ENCODE measurements at regions not wholly inside any gene's neighbourhood (a gene's known extent, or its start where the extent isn't known, plus 50 kb on each side); places are given as distances from the start of the nearest gene placed in this dataset.

DNA sequence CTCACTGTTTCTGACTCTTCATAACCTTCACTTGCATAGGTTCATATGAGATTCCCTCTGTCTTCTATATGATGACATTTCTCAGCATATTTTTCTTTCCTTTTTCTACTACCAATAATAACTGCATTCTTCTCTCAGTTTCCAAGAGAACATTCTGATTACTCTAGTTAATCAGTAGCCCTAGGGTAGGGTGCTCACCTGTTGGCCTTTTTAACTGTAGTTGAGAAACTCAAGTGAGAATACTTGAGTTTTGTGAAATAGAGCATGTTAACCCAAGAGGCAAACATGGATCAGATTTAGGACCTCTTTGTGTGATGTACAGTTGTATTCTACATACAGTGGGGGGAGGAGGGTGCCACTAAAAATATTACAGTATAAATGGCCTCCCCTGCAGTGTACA lies 308.0 kb downstream of the CMPK2 start:
- Histone ChIP-seq H4K20me1 (ENCODE audit: insufficient read depth, low read length) (no peaks in the 10 kb centered on the region), H3K27ac (ENCODE audit: extremely low read length, insufficient read depth, low read length) (no peak overlapping the region), H3K36me3 (replicated peaks in 1 of 2; ENCODE audit: control insufficient read depth in 1 of 2, insufficient read depth in 2 of 2, low read length in 2 of 2) (no peaks in the 10 kb centered on the region), H3K9me3 (ENCODE audit: low read length) (no peaks in the 10 kb centered on the region; the same call in 1 of the 2 replicates), H3K9ac (ENCODE audit: insufficient read depth, low read depth, low read length) (no peak overlapping the region), H3K4me2 (ENCODE audit: low read depth, low read length) (no peak overlapping the region), H3K4me1 (ENCODE audit: insufficient read depth, low read length) (no peaks in the 10 kb centered on the region), H3K27me3 (ENCODE audit: control insufficient read depth in 1 of 2, insufficient read depth in 2 of 2, low read length in 2 of 2) (no peaks in the 10 kb centered on the region), H3K79me2 (ENCODE audit: insufficient read depth, low read length) (no peaks in the 10 kb centered on the region), H3K4me3 (replicated peaks in 1 of 3; ENCODE audit: insufficient read depth in 1 of 3, low read depth in 2 of 3, low read length in 3 of 3) (no peak overlapping the region), H2AFZ (ENCODE audit: low read length) (no peak overlapping the region)
- FAIRE-seq, result no peak
- ChIA-PET CTCF (ENCODE audit: low intra/inter-chr PET ratio, low total read pairs) (no interaction called here), POLR2A (no interaction called here)
- no peak for ATAC-seq
- TF ChIP-seq PHF8 (CRISPR knock-in tag; IDR thresholded peaks at IDR 0.05), result no peak
- TF ChIP-seq, protein P1, sequence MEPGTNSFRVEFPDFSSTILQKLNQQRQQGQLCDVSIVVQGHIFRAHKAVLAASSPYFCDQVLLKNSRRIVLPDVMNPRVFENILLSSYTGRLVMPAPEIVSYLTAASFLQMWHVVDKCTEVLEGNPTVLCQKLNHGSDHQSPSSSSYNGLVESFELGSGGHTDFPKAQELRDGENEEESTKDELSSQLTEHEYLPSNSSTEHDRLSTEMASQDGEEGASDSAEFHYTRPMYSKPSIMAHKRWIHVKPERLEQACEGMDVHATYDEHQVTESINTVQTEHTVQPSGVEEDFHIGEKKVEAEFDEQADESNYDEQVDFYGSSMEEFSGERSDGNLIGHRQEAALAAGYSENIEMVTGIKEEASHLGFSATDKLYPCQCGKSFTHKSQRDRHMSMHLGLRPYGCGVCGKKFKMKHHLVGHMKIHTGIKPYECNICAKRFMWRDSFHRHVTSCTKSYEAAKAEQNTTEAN (CRISPR knock-in tag; conservative IDR thresholded peaks at IDR 0.05), result no peak
- in situ Hi-C loops (cut with HindIII; ENCODE audit: extremely low pct_ligation_motif_present, low pct_unique_long_range_greater_than_20kb), result no loop called here
- intact Hi-C loops (cut with micrococcal nuclease; ENCODE audit: unreplicated experiment), result no loop called here
- DNase-seq (ENCODE audit: low spot score), result no peak
- no TSS peak for BruUV-seq (replicated peaks)

DNA sequence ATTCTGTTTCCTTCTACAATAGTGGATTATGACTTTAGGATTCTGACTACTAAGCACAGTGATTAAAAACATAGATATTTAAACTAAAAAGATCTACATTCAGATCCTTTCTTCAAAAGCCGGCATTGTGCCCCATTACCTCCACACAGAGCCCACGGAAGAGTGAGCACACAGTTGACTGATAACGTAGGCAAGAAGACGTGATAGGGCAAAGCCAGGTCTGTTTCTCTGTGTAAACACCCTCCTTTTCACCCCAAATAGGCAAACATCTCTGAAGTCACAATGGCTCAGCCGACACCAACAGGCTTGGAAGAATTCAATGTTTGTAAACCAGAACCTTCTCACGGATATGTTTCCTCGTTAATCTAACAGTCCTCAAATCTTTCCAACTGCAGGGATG lies 302.9 kb downstream of the CMPK2 start:
- Histone ChIP-seq H3K27me3 (ENCODE audit: control insufficient read depth in 1 of 2, insufficient read depth in 2 of 2, low read length in 2 of 2) (no peaks in the 10 kb centered on the region), H3K9me3 (ENCODE audit: low read length) (peaks cover 5% of the 10 kb centered on the region; the same call in 1 of the 2 replicates), H3K4me3 (replicated peaks in 1 of 3; ENCODE audit: insufficient read depth in 1 of 3, low read depth in 2 of 3, low read length in 3 of 3) (no peak overlapping the region), H3K36me3 (replicated peaks in 1 of 2; ENCODE audit: control insufficient read depth in 1 of 2, insufficient read depth in 2 of 2, low read length in 2 of 2) (no peaks in the 10 kb centered on the region), H3K4me1 (ENCODE audit: insufficient read depth, low read length) (no peaks in the 10 kb centered on the region), H3K9ac (ENCODE audit: insufficient read depth, low read depth, low read length) (no peak overlapping the region), H4K20me1 (ENCODE audit: insufficient read depth, low read length) (no peaks in the 10 kb centered on the region), H3K79me2 (ENCODE audit: insufficient read depth, low read length) (no peaks in the 10 kb centered on the region), H2AFZ (ENCODE audit: low read length) (no peak overlapping the region), H3K27ac (ENCODE audit: extremely low read length, insufficient read depth, low read length) (no peak overlapping the region), H3K4me2 (ENCODE audit: low read depth, low read length) (no peak overlapping the region)
- BruUV-seq (replicated peaks), result no TSS peak
- no peak for TF ChIP-seq SAP130 (CRISPR knock-in tag; IDR thresholded peaks at IDR 0.05; ENCODE audit: low read depth)
- no peak for TF ChIP-seq ZNF343 (CRISPR knock-in tag; IDR thresholded peaks at IDR 0.05)
- TF ChIP-seq, protein P2, sequence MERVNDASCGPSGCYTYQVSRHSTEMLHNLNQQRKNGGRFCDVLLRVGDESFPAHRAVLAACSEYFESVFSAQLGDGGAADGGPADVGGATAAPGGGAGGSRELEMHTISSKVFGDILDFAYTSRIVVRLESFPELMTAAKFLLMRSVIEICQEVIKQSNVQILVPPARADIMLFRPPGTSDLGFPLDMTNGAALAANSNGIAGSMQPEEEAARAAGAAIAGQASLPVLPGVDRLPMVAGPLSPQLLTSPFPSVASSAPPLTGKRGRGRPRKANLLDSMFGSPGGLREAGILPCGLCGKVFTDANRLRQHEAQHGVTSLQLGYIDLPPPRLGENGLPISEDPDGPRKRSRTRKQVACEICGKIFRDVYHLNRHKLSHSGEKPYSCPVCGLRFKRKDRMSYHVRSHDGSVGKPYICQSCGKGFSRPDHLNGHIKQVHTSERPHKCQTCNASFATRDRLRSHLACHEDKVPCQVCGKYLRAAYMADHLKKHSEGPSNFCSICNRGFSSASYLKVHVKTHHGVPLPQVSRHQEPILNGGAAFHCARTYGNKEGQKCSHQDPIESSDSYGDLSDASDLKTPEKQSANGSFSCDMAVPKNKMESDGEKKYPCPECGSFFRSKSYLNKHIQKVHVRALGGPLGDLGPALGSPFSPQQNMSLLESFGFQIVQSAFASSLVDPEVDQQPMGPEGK (CRISPR knock-in tag; IDR thresholded peaks at IDR 0.05), result no peak
- no peak for TF ChIP-seq ZSCAN9 (CRISPR knock-in tag; IDR thresholded peaks at IDR 0.05; ENCODE audit: borderline replicate concordance)
- no peak for TF ChIP-seq ZBTB8A (CRISPR knock-in tag; IDR thresholded peaks at IDR 0.05; ENCODE audit: borderline replicate concordance, low read depth)
- TF ChIP-seq ZNF660 (CRISPR knock-in tag; IDR thresholded peaks at IDR 0.05; ENCODE audit: borderline replicate concordance, low read depth), result no peak
- TF ChIP-seq, protein P3, sequence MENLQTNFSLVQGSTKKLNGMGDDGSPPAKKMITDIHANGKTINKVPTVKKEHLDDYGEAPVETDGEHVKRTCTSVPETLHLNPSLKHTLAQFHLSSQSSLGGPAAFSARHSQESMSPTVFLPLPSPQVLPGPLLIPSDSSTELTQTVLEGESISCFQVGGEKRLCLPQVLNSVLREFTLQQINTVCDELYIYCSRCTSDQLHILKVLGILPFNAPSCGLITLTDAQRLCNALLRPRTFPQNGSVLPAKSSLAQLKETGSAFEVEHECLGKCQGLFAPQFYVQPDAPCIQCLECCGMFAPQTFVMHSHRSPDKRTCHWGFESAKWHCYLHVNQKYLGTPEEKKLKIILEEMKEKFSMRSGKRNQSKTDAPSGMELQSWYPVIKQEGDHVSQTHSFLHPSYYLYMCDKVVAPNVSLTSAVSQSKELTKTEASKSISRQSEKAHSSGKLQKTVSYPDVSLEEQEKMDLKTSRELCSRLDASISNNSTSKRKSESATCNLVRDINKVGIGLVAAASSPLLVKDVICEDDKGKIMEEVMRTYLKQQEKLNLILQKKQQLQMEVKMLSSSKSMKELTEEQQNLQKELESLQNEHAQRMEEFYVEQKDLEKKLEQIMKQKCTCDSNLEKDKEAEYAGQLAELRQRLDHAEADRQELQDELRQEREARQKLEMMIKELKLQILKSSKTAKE (CRISPR knock-in tag; IDR thresholded peaks at IDR 0.05; ENCODE audit: borderline replicate concordance), result no peak
- no peak for TF ChIP-seq RCOR2 (CRISPR knock-in tag; IDR thresholded peaks at IDR 0.05)
- CTCF ChIA-PET (ENCODE audit: low intra/inter-chr PET ratio, low total read pairs), result no interaction called here
- ATAC-seq (no peak), FAIRE-seq (no peak), DNase-seq (ENCODE audit: low spot score) (no peak)
- in situ Hi-C loops (cut with HindIII; ENCODE audit: extremely low pct_ligation_motif_present, low pct_unique_long_range_greater_than_20kb), result no loop called here
- POLR2A ChIA-PET, result no interaction called here
- WGBS (ENCODE audit: low lambda C conversion rate), result 4% methylated on average over 7 of the region's 7 CpGs
- intact Hi-C loops (cut with micrococcal nuclease; ENCODE audit: unreplicated experiment), result no loop called here

Data from HepG2 (cell line).